ENCODE measurements at regions not wholly inside any gene's neighbourhood (a gene's known extent, or its start where the extent isn't known, plus 50 kb on each side); places are given as distances from the start of the nearest gene placed in this dataset.

DNA sequence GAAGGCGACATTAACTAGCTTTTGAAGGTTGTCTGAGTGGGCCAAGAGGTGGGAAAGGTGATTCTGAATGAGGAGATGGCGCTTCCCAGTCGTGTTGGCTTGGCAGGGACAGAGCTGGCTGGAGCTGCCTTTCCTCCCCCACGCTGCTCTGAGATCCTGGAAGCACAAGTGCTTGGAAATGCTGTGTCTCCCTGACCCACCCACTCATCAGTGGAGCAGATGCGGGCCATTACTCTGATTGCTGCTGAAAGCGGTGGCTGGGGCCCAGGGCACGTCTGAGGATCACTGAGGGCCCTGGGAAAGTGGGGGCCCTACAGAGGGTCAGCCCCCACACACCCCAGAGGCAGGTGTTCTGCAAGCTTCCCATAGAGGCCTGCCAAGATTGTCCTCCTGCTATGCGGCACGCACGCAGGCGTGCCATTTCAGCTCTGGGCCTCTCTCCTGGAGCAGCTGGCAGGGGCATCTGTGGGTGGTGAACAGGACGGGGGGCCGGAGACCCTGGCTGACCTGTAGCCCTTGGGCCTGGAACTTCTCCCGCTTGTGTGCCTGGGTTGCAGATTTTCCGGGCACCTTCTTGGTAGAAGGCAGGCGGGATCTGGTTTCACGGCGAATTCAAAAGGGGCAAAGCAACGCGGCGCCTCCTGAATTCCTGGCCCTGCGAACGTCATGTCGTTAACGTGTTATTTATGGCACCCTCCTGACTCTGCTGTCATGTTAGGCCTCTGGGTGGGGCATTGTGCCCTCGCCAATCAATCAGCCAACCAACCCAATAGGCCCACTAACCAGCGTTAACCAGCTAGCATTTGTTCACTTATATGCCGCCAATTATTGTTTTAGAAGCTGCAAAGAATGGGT lies 133.8 kb upstream of the TBX3 start:
- H3K4me3 ChIP-seq, result no peak overlapping the region
- TF ChIP-seq EZH2 (IDR thresholded peaks at IDR 0.05; ENCODE audit: insufficient read depth, poor library complexity, severe bottlenecking) (no peak), EZH2phosphoT487 (IDR thresholded peaks at IDR 0.05; ENCODE audit: insufficient read depth, low read depth) (no peak)
- no peaks in the 10 kb centered on the region for H3K36me3 ChIP-seq (ENCODE audit: low read depth)
- in situ Hi-C loops (cut with MboI), result no loop called here
- H3K27me3 ChIP-seq (replicated peaks; ENCODE audit: insufficient read depth), result no peaks in the 10 kb centered on the region
- H3K4me1 ChIP-seq (ENCODE audit: insufficient read depth), result no peaks in the 10 kb centered on the region
- no peak overlapping the region for H3K4me2 ChIP-seq (ENCODE audit: unreplicated experiment)
- H3F3A ChIP-seq (ENCODE audit: insufficient read depth), result no peaks in the 10 kb centered on the region
- DNase-seq, result no peak
- no peaks in the 10 kb centered on the region for H3K79me2 ChIP-seq (ENCODE audit: insufficient read depth)
- no peaks in the 10 kb centered on the region for H4K20me1 ChIP-seq (ENCODE audit: insufficient read depth)
- no peak overlapping the region for H3K27ac ChIP-seq
- WGBS, 2 experiments (ENCODE audit: low coverage in 1 of 2, low lambda C conversion rate in 2 of 2, missing lambda C conversion rate in 2 of 2), result 80 to 84% methylated on average over 28 of the region's 28 CpGs
- no peak overlapping the region for H2AFZ ChIP-seq
- H3K9ac ChIP-seq, result no peak overlapping the region
- H3K9me3 ChIP-seq (ENCODE audit: low read depth), result no peaks in the 10 kb centered on the region
- no peaks in the 10 kb centered on the region for H3K9me2 ChIP-seq (ENCODE audit: insufficient read depth)

DNA sequence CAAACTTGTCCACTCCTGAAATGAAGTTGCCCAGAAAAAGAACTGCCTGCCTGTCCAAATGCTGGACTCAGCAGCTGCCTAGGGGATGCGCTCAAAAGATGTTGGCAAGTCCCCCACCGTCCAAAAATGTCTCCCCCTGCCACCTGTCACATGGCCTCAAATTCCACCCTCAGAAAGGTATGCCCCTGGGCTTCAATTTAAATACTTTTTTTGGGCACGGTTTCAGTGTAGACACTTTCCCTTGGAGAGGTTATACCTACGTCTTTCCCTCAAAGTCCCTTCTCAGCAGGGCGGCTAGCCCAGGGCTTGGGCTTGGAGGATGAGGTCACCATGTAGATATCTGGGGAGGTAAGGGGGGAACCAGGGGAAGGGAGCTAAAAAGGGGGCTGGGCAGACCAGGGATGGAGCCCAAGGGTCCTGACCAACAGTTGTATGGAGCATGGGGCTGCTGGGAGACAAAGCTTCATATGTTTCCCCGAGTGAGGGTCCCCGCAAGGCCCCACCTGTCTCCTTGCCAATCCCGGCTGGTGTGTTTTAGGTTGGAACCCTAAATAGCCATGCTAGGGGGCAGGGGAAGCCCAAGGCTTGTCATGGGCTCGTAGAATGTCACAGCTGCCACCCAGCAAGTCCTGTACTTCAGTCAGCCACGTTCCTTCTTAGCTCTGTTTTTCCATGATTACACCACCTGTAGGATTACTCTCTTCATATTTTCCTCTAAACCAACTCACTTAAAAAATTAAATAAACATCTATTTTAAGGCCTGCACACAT lies 131.2 kb upstream of the TBX3 start:
- no peak for DNase-seq
- in situ Hi-C loops (cut with MboI), result no loop called here
- Histone ChIP-seq H3K79me2 (ENCODE audit: insufficient read depth) (no peaks in the 10 kb centered on the region), H3K4me1 (ENCODE audit: insufficient read depth) (no peaks in the 10 kb centered on the region), H3K4me3 (no peak overlapping the region), H3F3A (ENCODE audit: insufficient read depth) (no peaks in the 10 kb centered on the region), H3K9me2 (ENCODE audit: insufficient read depth) (no peaks in the 10 kb centered on the region), H3K9ac (no peak overlapping the region), H3K36me3 (ENCODE audit: low read depth) (no peaks in the 10 kb centered on the region), H3K27ac (no peak overlapping the region), H3K4me2 (ENCODE audit: unreplicated experiment) (no peak overlapping the region), H2AFZ (no peak overlapping the region), H3K9me3 (ENCODE audit: low read depth) (no peaks in the 10 kb centered on the region), H3K27me3 (replicated peaks; ENCODE audit: insufficient read depth) (no peaks in the 10 kb centered on the region), H4K20me1 (ENCODE audit: insufficient read depth) (no peaks in the 10 kb centered on the region)
- TF ChIP-seq EZH2phosphoT487 (IDR thresholded peaks at IDR 0.05; ENCODE audit: insufficient read depth, low read depth) (no peak), EZH2 (IDR thresholded peaks at IDR 0.05; ENCODE audit: insufficient read depth, poor library complexity, severe bottlenecking) (no peak)
- WGBS, 2 experiments (ENCODE audit: low coverage in 1 of 2, low lambda C conversion rate in 2 of 2, missing lambda C conversion rate in 2 of 2), result 81 to 84% methylated on average over 9 to 10 of the region's 10 CpGs

DNA sequence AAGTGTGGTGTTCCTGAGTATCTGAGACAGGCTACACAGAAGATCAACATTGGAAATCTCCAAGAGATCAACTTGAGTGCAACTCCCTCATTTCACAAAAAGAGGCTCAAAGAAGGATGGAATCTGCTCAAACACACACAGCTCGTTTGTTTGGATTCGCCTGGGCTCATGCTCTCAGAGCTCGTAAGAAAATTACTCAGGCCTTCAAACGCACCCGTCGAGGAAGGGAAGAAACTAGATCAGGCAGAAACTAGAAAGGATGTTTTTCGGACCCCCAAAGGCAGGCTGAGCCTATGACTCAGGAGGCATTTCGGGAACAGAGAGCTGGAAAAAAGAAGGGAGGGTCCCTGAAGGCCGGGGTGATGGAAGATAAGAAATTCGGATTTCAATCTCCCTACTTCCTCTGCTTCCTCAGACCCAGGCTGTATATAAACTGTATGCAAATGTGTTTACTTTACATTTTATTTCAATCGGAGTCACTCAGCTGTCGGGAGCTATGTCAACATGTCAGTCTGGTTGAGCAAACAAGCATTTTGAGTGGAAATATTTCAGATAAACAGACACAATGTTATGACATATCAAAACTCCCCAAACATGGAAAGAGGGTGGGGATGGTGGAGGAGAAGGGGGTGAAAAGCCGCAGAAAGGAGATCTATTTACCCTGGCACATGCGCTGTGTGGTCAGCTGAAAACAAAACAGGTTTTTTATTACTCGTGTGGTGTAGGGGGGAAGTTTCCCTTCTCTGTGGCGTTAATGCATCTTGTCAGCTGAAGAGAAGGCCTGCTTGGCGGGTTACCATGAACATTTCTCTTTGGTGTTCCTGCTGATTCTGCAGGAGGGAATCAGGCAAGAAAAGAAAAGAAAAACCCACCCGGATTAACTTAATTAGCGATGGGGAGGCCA lies 129.1 kb upstream of the TBX3 start:
- Histone ChIP-seq H3K9me3 (ENCODE audit: low read depth) (no peaks in the 10 kb centered on the region), H3K27ac (no peak overlapping the region), H4K20me1 (ENCODE audit: insufficient read depth) (no peaks in the 10 kb centered on the region), H2AFZ (no peak overlapping the region), H3K4me2 (ENCODE audit: unreplicated experiment) (no peak overlapping the region), H3K9ac (no peak overlapping the region), H3K79me2 (ENCODE audit: insufficient read depth) (no peaks in the 10 kb centered on the region), H3K27me3 (replicated peaks; ENCODE audit: insufficient read depth) (no peaks in the 10 kb centered on the region), H3K9me2 (ENCODE audit: insufficient read depth) (no peaks in the 10 kb centered on the region), H3F3A (ENCODE audit: insufficient read depth) (no peaks in the 10 kb centered on the region), H3K4me1 (ENCODE audit: insufficient read depth) (no peaks in the 10 kb centered on the region), H3K36me3 (ENCODE audit: low read depth) (no peaks in the 10 kb centered on the region), H3K4me3 (no peak overlapping the region)
- TF ChIP-seq EZH2 (IDR thresholded peaks at IDR 0.05; ENCODE audit: insufficient read depth, poor library complexity, severe bottlenecking) (no peak), EZH2phosphoT487 (IDR thresholded peaks at IDR 0.05; ENCODE audit: insufficient read depth, low read depth) (no peak)
- DNase-seq, result no peak
- in situ Hi-C loops (cut with MboI), result no loop called here
- WGBS, 2 experiments (ENCODE audit: low coverage in 1 of 2, low lambda C conversion rate in 2 of 2, missing lambda C conversion rate in 2 of 2), result 73 to 77% methylated on average over 19 of the region's 19 CpGs

DNA sequence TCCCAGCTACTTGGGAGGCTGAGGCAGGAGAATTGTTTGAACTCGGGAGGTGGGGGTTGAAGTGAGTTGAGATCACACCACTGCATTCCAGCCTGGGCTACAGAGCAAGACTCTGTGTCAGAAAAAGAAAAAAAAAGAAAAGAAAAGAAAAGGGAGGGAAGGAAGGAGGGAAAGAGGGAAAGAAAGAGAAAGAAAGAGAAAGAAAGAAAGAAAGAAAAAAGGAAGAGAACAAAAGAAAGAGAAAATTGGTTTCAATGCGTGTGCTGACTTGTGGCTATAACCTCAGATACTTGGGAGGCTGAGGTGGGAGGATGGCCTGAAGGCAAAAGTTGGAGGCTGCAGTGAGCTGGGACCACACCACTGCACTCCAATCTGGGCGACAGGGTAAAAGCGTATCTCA lies 128.4 kb upstream of the TBX3 start:
- no peak for DNase-seq
- in situ Hi-C loops (cut with MboI), result no loop called here
- 85 to 93% methylated on average over 4 of the region's 4 CpGs for WGBS, 2 experiments (ENCODE audit: low coverage in 1 of 2, low lambda C conversion rate in 2 of 2, missing lambda C conversion rate in 2 of 2)
- no peak overlapping the region for H3K9ac ChIP-seq
- no peaks in the 10 kb centered on the region for H3K4me1 ChIP-seq (ENCODE audit: insufficient read depth)
- no peaks in the 10 kb centered on the region for H3K9me3 ChIP-seq (ENCODE audit: low read depth)
- no peak overlapping the region for H3K4me3 ChIP-seq
- no peaks in the 10 kb centered on the region for H4K20me1 ChIP-seq (ENCODE audit: insufficient read depth)
- H3K27ac ChIP-seq, result no peak overlapping the region
- no peak overlapping the region for H2AFZ ChIP-seq
- no peaks in the 10 kb centered on the region for H3K9me2 ChIP-seq (ENCODE audit: insufficient read depth)
- no peak overlapping the region for H3K4me2 ChIP-seq (ENCODE audit: unreplicated experiment)
- H3K36me3 ChIP-seq (ENCODE audit: low read depth), result no peaks in the 10 kb centered on the region
- H3K79me2 ChIP-seq (ENCODE audit: insufficient read depth), result no peaks in the 10 kb centered on the region
- H3K27me3 ChIP-seq (replicated peaks; ENCODE audit: insufficient read depth), result no peaks in the 10 kb centered on the region
- no peaks in the 10 kb centered on the region for H3F3A ChIP-seq (ENCODE audit: insufficient read depth)
- TF ChIP-seq EZH2phosphoT487 (IDR thresholded peaks at IDR 0.05; ENCODE audit: insufficient read depth, low read depth) (no peak), EZH2 (IDR thresholded peaks at IDR 0.05; ENCODE audit: insufficient read depth, poor library complexity, severe bottlenecking) (no peak)

Measured in GM23248 (cell line).